DOHH2 (cell line): ENCODE measurements at regions not wholly inside any gene's neighbourhood (a gene's known extent, or its start where the extent isn't known, plus 50 kb on each side); places are given as distances from the start of the nearest gene placed in this dataset.

Experiments
- CTCF ChIP-seq: fragments of 200-600 bp; sonication (generic); IDR thresholded peaks from one replicate; pipeline ENCODE4 v1.5.1; 2014; ENCODE audit warnings: antibody characterized with exemption, mild to moderate bottlenecking, low read depth, low read length; ENCODE audit not compliant: poor library complexity, severe bottlenecking
- EZH2phosphoT487 ChIP-seq: fragments of 200-600 bp; sonication (generic); IDR thresholded peaks from 2 replicates; pipeline ENCODE4 v1.6.1; 2017; ENCODE audit warnings: borderline replicate concordance, mild to moderate bottlenecking, antibody characterized with exemption, low read length, moderate library complexity, mixed read lengths

DNA sequence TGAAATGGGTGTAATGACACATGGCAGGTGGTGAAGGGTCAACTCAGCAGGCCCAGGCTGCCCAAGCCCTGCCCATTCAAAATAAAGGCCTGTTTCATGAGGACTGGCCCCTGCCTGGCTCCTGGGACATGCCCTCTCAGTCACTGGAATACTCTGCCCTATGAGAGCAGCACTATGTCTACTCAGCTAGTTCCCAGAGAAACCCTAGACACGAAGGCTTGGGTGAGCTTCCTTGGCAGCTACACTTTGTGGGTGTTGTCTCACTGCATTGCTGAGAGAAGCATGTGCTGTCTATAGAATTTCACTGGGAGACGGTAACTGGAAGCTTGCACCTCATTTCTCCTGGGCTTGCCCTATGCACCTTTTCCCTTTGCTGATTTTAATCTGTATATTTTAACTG is 752.8 kb downstream of the LIG4 start:
- TF ChIP-seq EZH2phosphoT487 (no peak), CTCF (no peak)
